ENCODE measurements at regions not wholly inside any gene's neighbourhood (a gene's known extent, or its start where the extent isn't known, plus 50 kb on each side); places are given as distances from the start of the nearest gene placed in this dataset.

DNA sequence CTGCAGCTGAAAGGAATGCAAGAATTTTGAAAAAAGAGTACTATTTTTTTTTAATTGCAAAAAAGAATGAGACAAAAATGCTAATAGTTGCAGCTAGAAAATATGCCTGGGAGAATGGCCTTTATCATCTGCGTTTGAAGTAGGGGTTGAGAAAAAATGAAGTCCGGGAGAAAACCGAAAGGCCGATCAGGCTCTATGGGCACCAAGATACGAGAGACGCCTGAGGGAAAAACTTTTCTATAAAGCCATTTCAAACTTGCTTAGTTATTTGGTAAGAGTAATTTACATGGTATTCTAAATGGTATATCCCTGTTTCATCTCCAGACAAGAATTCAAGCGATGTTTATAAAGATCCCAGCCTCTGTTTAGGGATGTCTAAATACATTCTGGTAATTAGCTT is 99.3 kb upstream of the EFNA5 start:
- ChIA-PET POLR2A (no interaction called here), CTCF (no interaction called here)
- DNase-seq (ENCODE audit: low spot score) (no peak), ATAC-seq (no peak)
- no peaks in the 10 kb centered on the region for H3K9me3 Mint-ChIP-seq
- H3K4me3 Mint-ChIP-seq = no peak overlapping the region
- peaks cover 47% of the 10 kb centered on the region for H3K4me1 Mint-ChIP-seq
- TF ChIP-seq CREB1 (CRISPR knock-in tag; IDR thresholded peaks at IDR 0.05) (no peak), JAZF1 (CRISPR knock-in tag; IDR thresholded peaks at IDR 0.05) (no peak), ELF4 (CRISPR knock-in tag; IDR thresholded peaks at IDR 0.05; ENCODE audit: low read depth) (no peak), ATF1 (CRISPR knock-in tag; IDR thresholded peaks at IDR 0.05) (no peak), KAT7 (CRISPR knock-in tag; IDR thresholded peaks at IDR 0.05; ENCODE audit: borderline replicate concordance) (no peak), HMGA2 (CRISPR knock-in tag; IDR thresholded peaks at IDR 0.05) (no peak), CREM (CRISPR knock-in tag; IDR thresholded peaks at IDR 0.05) (no peak), ZNF263 (CRISPR knock-in tag; IDR thresholded peaks at IDR 0.05; ENCODE audit: low read depth) (no peak), CBFB (CRISPR knock-in tag; IDR thresholded peaks at IDR 0.05; ENCODE audit: low read depth) (no peak)
- TF ChIP-seq, protein P1, sequence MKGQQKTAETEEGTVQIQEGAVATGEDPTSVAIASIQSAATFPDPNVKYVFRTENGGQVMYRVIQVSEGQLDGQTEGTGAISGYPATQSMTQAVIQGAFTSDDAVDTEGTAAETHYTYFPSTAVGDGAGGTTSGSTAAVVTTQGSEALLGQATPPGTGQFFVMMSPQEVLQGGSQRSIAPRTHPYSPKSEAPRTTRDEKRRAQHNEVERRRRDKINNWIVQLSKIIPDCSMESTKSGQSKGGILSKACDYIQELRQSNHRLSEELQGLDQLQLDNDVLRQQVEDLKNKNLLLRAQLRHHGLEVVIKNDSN (CRISPR knock-in tag; IDR thresholded peaks at IDR 0.05) = no peak
- TF ChIP-seq, protein P2, sequence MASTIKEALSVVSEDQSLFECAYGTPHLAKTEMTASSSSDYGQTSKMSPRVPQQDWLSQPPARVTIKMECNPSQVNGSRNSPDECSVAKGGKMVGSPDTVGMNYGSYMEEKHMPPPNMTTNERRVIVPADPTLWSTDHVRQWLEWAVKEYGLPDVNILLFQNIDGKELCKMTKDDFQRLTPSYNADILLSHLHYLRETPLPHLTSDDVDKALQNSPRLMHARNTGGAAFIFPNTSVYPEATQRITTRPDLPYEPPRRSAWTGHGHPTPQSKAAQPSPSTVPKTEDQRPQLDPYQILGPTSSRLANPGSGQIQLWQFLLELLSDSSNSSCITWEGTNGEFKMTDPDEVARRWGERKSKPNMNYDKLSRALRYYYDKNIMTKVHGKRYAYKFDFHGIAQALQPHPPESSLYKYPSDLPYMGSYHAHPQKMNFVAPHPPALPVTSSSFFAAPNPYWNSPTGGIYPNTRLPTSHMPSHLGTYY (CRISPR knock-in tag; IDR thresholded peaks at IDR 0.05) = no peak
- TF ChIP-seq, protein P3, sequence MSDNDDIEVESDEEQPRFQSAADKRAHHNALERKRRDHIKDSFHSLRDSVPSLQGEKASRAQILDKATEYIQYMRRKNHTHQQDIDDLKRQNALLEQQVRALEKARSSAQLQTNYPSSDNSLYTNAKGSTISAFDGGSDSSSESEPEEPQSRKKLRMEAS (CRISPR knock-in tag; IDR thresholded peaks at IDR 0.05) = no peak
- TF ChIP-seq, protein P4, sequence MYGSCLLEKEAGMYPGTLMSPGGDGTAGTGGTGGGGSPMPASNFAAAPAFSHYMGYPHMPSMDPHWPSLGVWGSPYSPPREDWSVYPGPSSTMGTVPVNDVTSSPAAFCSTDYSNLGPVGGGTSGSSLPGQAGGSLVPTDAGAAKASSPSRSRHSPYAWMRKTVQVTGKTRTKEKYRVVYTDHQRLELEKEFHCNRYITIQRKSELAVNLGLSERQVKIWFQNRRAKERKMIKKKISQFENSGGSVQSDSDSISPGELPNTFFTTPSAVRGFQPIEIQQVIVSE (CRISPR knock-in tag; IDR thresholded peaks at IDR 0.05; ENCODE audit: borderline replicate concordance) = no peak
- H3K27me3 Mint-ChIP-seq (ENCODE audit: low read depth) = peaks cover 42% of the 10 kb centered on the region
- H3K27ac Mint-ChIP-seq = no peak overlapping the region
- H3K36me3 Mint-ChIP-seq = no peaks in the 10 kb centered on the region

DNA sequence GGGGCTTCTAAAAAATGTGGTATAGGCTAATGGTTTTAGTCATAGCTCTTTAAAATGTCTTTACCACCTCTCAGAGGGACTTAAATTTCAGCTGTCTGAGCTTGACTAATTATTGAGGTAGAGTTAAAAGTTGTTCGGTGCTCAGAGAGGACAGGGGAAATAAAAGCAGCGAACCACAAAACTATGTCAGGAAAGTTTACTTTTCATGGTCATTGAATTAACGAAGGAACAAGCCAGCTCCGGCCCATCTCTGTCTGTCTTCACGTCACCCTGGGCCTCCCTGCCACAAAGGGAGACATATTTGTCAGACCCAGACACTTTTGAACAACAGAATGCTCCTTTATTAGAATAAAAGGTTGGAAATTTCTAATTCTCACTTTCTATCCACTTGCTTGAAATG is 98.8 kb upstream of the EFNA5 start:
- no peak for TF ChIP-seq TCF7 (CRISPR knock-in tag; IDR thresholded peaks at IDR 0.05; ENCODE audit: low read depth)
- TF ChIP-seq SMAD4 (CRISPR knock-in tag; IDR thresholded peaks at IDR 0.05) = no peak
- no peak for TF ChIP-seq ZNF263 (CRISPR knock-in tag; IDR thresholded peaks at IDR 0.05; ENCODE audit: low read depth)
- no peak for TF ChIP-seq MXD4 (CRISPR knock-in tag; IDR thresholded peaks at IDR 0.05; ENCODE audit: borderline replicate concordance)
- TF ChIP-seq NR3C1 (CRISPR knock-in tag; conservative IDR thresholded peaks at IDR 0.05; ENCODE audit: low read depth) = no peak
- H3K4me1 Mint-ChIP-seq = peaks cover 46% of the 10 kb centered on the region

DNA sequence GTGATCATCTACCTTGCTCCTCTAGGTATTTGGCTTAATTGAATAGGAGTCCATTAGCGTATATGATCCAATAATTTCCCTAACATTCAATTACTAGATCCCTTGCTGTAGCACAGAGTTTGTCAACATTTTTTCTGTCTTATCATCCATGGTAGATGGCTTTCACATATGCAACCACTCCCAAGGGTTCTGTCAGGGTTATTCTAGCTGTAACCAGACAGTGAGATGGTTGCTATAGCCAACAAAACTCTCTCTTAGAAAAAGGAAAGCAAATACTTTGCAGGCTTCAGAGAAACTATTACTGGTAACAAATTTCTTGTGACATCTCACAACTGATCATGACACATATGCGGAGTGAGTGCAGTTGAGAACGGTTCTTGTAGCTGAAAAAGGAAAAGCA is 96.2 kb upstream of the EFNA5 start:
- Mint-ChIP-seq H3K4me3 (no peak overlapping the region), H3K9me3 (no peaks in the 10 kb centered on the region), H3K4me1 (peaks cover 29% of the 10 kb centered on the region), H3K27me3 (ENCODE audit: low read depth) (peaks cover 21% of the 10 kb centered on the region), H3K27ac (no peak overlapping the region), H3K36me3 (no peaks in the 10 kb centered on the region)
- ATAC-seq (no peak), DNase-seq (ENCODE audit: low spot score) (no peak)
- CTCF ChIA-PET = no interaction called here
- POLR2A ChIA-PET = no interaction called here
- TF ChIP-seq, protein P5, sequence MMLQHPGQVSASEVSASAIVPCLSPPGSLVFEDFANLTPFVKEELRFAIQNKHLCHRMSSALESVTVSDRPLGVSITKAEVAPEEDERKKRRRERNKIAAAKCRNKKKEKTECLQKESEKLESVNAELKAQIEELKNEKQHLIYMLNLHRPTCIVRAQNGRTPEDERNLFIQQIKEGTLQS (CRISPR knock-in tag; conservative IDR thresholded peaks at IDR 0.05) = no peak
- TF ChIP-seq GRHL2 (CRISPR knock-in tag; IDR thresholded peaks at IDR 0.05; ENCODE audit: insufficient replicate concordance, severe bottlenecking) (no peak), FOXK1 (CRISPR knock-in tag; IDR thresholded peaks at IDR 0.05) (no peak), NR1H2 (CRISPR knock-in tag; IDR thresholded peaks at IDR 0.05) (no peak), ZNF317 (CRISPR knock-in tag; IDR thresholded peaks at IDR 0.05; ENCODE audit: borderline replicate concordance, low read depth) (no peak)

More for the DNA sequence above, 98.8 kb upstream of the EFNA5 start:
- ChIA-PET CTCF (no interaction called here), POLR2A (no interaction called here)
- Mint-ChIP-seq H3K27ac (no peak overlapping the region), H3K4me3 (no peak overlapping the region), H3K36me3 (no peaks in the 10 kb centered on the region), H3K9me3 (no peaks in the 10 kb centered on the region), H3K27me3 (ENCODE audit: low read depth) (peaks cover 39% of the 10 kb centered on the region)
- DNase-seq (ENCODE audit: low spot score) (no peak), ATAC-seq (no peak)

Measured in WTC11 (cell line).